Trophoblast cell (in vitro differentiated cells and primary cell): ENCODE measurements at regions not wholly inside any gene's neighbourhood (a gene's known extent, or its start where the extent isn't known, plus 50 kb on each side); places are given as distances from the start of the nearest gene placed in this dataset.
A peak's percentile ranks its signal among the peaks of the same experiment; 100 is the strongest.

Experiments used
- DNase-seq, 2 donors: peaks; one replicate each; pipeline ENCODE4 v3.0.0-alpha.2; 2016
- H2AFZ ChIP-seq: 2 replicates; pipeline ENCODE4 v1.6.1; 2013; ENCODE audit warnings: low read length, moderate library complexity, mild to moderate bottlenecking; ENCODE audit not compliant: insufficient read depth, poor library complexity
- H2AK5ac ChIP-seq: 2 replicates; pipeline ENCODE4 v1.6.1; 2013; ENCODE audit warnings: mild to moderate bottlenecking, low read length
- H2BK120ac ChIP-seq: 2 replicates; pipeline ENCODE4 v1.6.1; 2013; ENCODE audit warnings: low read length, mild to moderate bottlenecking, moderate library complexity; ENCODE audit not compliant: insufficient read depth, poor library complexity
- H2BK12ac ChIP-seq: 2 replicates; pipeline ENCODE4 v1.6.1; 2013; ENCODE audit warnings: mild to moderate bottlenecking, low read length, moderate library complexity
- H2BK5ac ChIP-seq: 2 replicates; pipeline ENCODE4 v1.6.1; 2013; ENCODE audit warnings: low read length, low read depth, moderate library complexity, mild to moderate bottlenecking; ENCODE audit not compliant: poor library complexity
- H3K14ac ChIP-seq: 2 replicates; pipeline ENCODE4 v1.6.1; 2013; ENCODE audit warnings: mild to moderate bottlenecking, low read length
- H3K18ac ChIP-seq: 2 replicates; pipeline ENCODE4 v1.6.1; 2013; ENCODE audit warnings: mild to moderate bottlenecking, low read length
- H3K23ac ChIP-seq: 2 replicates; pipeline ENCODE4 v1.6.1; 2013; ENCODE audit warnings: low read length
- H3K27ac ChIP-seq: 2 replicates; pipeline ENCODE4 v1.5.1; 2013; ENCODE audit warnings: low read depth, mild to moderate bottlenecking, inconsistent platforms, low read length, moderate library complexity
- H3K27me3 ChIP-seq: 2 replicates; pipeline ENCODE4 v1.6.1; 2013; ENCODE audit warnings: inconsistent platforms, mild to moderate bottlenecking, low read length, moderate library complexity; ENCODE audit not compliant: insufficient read depth
- H3K36me3 ChIP-seq, 2 experiments: 1 replicate in 1 of 2; 2 replicates in 1 of 2; pipeline ENCODE4 v1.6.1; 2013; ENCODE audit warnings: low read length in 2 of 2, mild to moderate bottlenecking in 2 of 2, moderate library complexity in 1 of 2; ENCODE audit not compliant: insufficient read depth in 2 of 2, control insufficient read depth in 1 of 2
- H3K4ac ChIP-seq: 2 replicates; pipeline ENCODE4 v1.6.1; 2013; ENCODE audit warnings: low read depth, mild to moderate bottlenecking, low read length, moderate library complexity
- H3K4me1 ChIP-seq, 2 experiments: 1 replicate in 1 of 2; 2 replicates in 1 of 2; pipeline ENCODE4 v1.6.1; 2013; ENCODE audit warnings: low read length in 2 of 2, mild to moderate bottlenecking in 2 of 2, moderate library complexity in 1 of 2; ENCODE audit not compliant: insufficient read depth in 2 of 2, control insufficient read depth in 1 of 2
- H3K4me2 ChIP-seq: 2 replicates; pipeline ENCODE4 v1.6.1; 2013; ENCODE audit warnings: inconsistent platforms, mild to moderate bottlenecking, low read length, moderate library complexity
- H3K4me3 ChIP-seq: 2 replicates; pipeline ENCODE4 v1.5.1; 2013; ENCODE audit warnings: mild to moderate bottlenecking, low read depth, low read length, inconsistent platforms
- H3K79me1 ChIP-seq: one replicate; pipeline ENCODE4 v1.6.1; 2013; ENCODE audit warnings: low read length
- H3K79me2 ChIP-seq: 2 replicates; pipeline ENCODE4 v1.6.1; 2013; ENCODE audit warnings: low read length, mild to moderate bottlenecking; ENCODE audit not compliant: control insufficient read depth, insufficient read depth, poor library complexity
- H3K9ac ChIP-seq: 2 replicates; pipeline ENCODE4 v1.6.1; 2013; ENCODE audit warnings: mild to moderate bottlenecking, low read length
- H3K9me3 ChIP-seq: 2 replicates; pipeline ENCODE4 v1.6.1; 2013; ENCODE audit warnings: low read depth, mild to moderate bottlenecking, control low read depth, inconsistent platforms, low read length; ENCODE audit not compliant: insufficient read depth
- H4K12ac ChIP-seq: 2 replicates; pipeline ENCODE4 v1.6.1; 2013; ENCODE audit warnings: low read depth, mild to moderate bottlenecking, low read length, moderate library complexity
- H4K8ac ChIP-seq: 2 replicates; pipeline ENCODE4 v1.6.1; 2013; ENCODE audit warnings: low read depth, mild to moderate bottlenecking, low read length, moderate library complexity
- H4K91ac ChIP-seq: one replicate; pipeline ENCODE4 v1.6.1; 2013; ENCODE audit warnings: low read depth, mild to moderate bottlenecking, low read length, moderate library complexity
- WGBS: extraction: QIAGEN DNeasy Blood & Tissue Kit; methylation state at CpG from one replicate; pipeline ENCODE4 v1.1.7; 2013; ENCODE audit warnings: missing lambda C conversion rate; ENCODE audit not compliant: insufficient read length, insufficient coverage; ENCODE audit errors: extremely low coverage; 5-methylcytosine and 5-hydroxymethylcytosine counted together

- Histone ChIP-seq H3K27me3 (no peaks in the 10 kb centered on the region), H3K23ac (no peak overlapping the region), H4K12ac (no peak overlapping the region), H4K8ac (no peak overlapping the region), H4K91ac (no peak overlapping the region), H3K4me2 (no peak overlapping the region), H3K4me1 (no peaks in the 10 kb centered on the region), H2BK5ac (no peak overlapping the region), H2AFZ (no peak overlapping the region), H3K9ac (no peak overlapping the region), H3K4ac (no peak overlapping the region), H3K79me2 (no peaks in the 10 kb centered on the region), H2BK120ac (no peak overlapping the region), H3K27ac (no peak overlapping the region), H3K9me3 (no peaks in the 10 kb centered on the region), H2BK12ac (no peak overlapping the region), H3K4me3 (no peak overlapping the region), H2AK5ac (no peak overlapping the region), H3K36me3 (no peaks in the 10 kb centered on the region), H3K18ac (no peak overlapping the region), H3K14ac (no peak overlapping the region), H3K79me1 (no peaks in the 10 kb centered on the region)
- no peak for DNase-seq
These were observed 119.7 kb upstream of the ZRANB2 start for GRCh38 chr1:71200503-71200902.

DNA sequence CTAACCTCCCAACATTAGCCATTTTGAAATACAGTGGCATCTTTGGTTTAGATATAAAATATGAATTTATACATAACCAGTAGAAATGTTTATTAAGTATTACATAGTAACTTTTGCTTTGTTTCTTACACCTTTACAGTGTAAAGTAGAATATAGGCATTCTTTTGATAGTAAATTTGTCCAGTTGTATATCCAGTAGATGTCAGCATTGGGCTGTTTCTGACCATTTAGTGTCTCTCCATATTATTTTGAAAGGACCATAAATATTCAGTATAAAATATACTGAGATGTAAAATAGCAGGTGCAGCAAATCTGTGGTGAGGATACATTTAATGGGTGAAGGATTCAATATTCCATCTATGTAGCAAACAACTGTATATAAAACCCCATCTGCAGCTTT is 115.8 kb upstream of the ZRANB2 start:
- Histone ChIP-seq H2BK5ac (no peak overlapping the region), H3K4me1 (no peaks in the 10 kb centered on the region), H3K4ac (no peak overlapping the region), H3K27ac (no peak overlapping the region), H2BK120ac (no peak overlapping the region), H3K4me2 (no peak overlapping the region), H3K9me3 (no peaks in the 10 kb centered on the region), H2AK5ac (no peak overlapping the region), H3K79me1 (no peaks in the 10 kb centered on the region), H2BK12ac (no peak overlapping the region), H3K18ac (no peak overlapping the region), H4K8ac (no peak overlapping the region), H3K23ac (no peak overlapping the region), H3K27me3 (no peaks in the 10 kb centered on the region), H3K9ac (no peak overlapping the region), H3K36me3 (no peaks in the 10 kb centered on the region), H3K14ac (no peak overlapping the region), H3K4me3 (no peak overlapping the region), H2AFZ (no peak overlapping the region), H3K79me2 (no peaks in the 10 kb centered on the region), H4K12ac (no peak overlapping the region), H4K91ac (no peak overlapping the region)
- peak in 1 of 2 donors; percentile 37 for DNase-seq

DNA sequence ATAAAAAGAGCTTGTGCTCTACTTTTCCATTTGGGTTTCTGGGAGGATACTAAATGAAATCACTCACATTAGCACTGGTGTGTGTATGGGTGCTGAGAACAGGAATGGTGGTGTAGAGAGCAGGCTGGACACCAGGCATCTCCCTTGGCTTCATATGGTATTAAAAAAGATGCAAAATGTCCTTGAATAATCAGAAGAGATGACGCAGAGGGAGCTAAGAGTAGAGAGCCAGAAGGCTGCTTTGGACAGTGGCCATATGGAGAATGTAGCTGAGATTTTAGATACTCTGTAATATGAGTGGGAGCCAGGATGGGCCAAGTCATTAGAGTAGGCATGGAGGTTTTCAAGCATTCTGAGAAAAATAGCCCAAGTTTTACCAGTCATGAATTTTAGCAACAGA is 112.3 kb upstream of the ZRANB2 start:
- Histone ChIP-seq H3K79me2 (no peaks in the 10 kb centered on the region), H2BK12ac (no peak overlapping the region), H3K27ac (no peak overlapping the region), H3K79me1 (no peaks in the 10 kb centered on the region), H4K91ac (no peak overlapping the region), H2BK5ac (no peak overlapping the region), H2AFZ (no peak overlapping the region), H3K23ac (no peak overlapping the region), H3K14ac (no peak overlapping the region), H3K9me3 (no peaks in the 10 kb centered on the region), H2AK5ac (no peak overlapping the region), H3K27me3 (no peaks in the 10 kb centered on the region), H3K9ac (no peak overlapping the region), H3K36me3 (no peaks in the 10 kb centered on the region), H2BK120ac (no peak overlapping the region), H4K12ac (no peak overlapping the region), H3K4me1 (no peaks in the 10 kb centered on the region), H3K18ac (no peak overlapping the region), H3K4me2 (no peak overlapping the region), H3K4me3 (no peak overlapping the region), H4K8ac (no peak overlapping the region), H3K4ac (no peak overlapping the region)
- DNase-seq = no peak
- WGBS = no CpG with 5 or more reads among the region's 1 CpG

DNA sequence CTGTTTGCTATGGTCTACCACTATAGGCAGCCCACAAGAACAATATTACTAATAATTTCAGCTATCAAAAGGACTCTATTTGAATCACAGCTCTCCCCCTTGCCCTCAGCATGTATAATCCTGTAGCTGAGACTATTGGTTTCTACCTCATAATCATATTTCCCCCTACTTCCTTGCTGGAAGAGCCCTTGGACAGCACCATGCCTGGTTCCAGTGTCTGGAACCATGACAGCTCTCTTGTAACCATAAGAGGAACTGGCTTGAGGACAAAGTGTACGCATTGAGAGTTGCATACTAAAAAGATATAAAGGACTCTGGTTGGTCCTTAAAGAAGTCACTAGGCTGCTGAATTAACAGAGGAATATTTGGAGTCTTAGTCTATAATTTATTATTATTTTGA is 110.7 kb upstream of the ZRANB2 start:
- Histone ChIP-seq H4K91ac (no peak overlapping the region), H2BK5ac (no peak overlapping the region), H3K4me3 (no peak overlapping the region), H3K23ac (no peak overlapping the region), H3K4me1 (no peaks in the 10 kb centered on the region), H3K79me1 (no peaks in the 10 kb centered on the region), H3K9me3 (no peaks in the 10 kb centered on the region), H2AK5ac (no peak overlapping the region), H3K4ac (no peak overlapping the region), H2BK120ac (no peak overlapping the region), H4K12ac (no peak overlapping the region), H3K4me2 (no peak overlapping the region), H3K36me3 (no peaks in the 10 kb centered on the region), H3K27me3 (no peaks in the 10 kb centered on the region), H3K9ac (no peak overlapping the region), H3K79me2 (no peaks in the 10 kb centered on the region), H3K14ac (no peak overlapping the region), H3K27ac (no peak overlapping the region), H3K18ac (no peak overlapping the region), H2AFZ (no peak overlapping the region), H4K8ac (no peak overlapping the region), H2BK12ac (no peak overlapping the region)
- no CpG with 5 or more reads among the region's 1 CpG for WGBS
- DNase-seq = no peak

GRCh38 chr1:71190843-71191242 is 110.0 kb upstream of the ZRANB2 start:
- no peak overlapping the region for H4K91ac ChIP-seq
- H4K12ac ChIP-seq = no peak overlapping the region
- no peaks in the 10 kb centered on the region for H3K4me1 ChIP-seq
- H3K27ac ChIP-seq = no peak overlapping the region
- no peak overlapping the region for H3K4me2 ChIP-seq
- no CpG with 5 or more reads among the region's 5 CpGs for WGBS
- no peaks in the 10 kb centered on the region for H3K79me2 ChIP-seq
- no peak overlapping the region for H2BK120ac ChIP-seq
- no peak overlapping the region for H3K9ac ChIP-seq
- H3K14ac ChIP-seq = no peak overlapping the region
- H3K36me3 ChIP-seq = no peaks in the 10 kb centered on the region
- H3K4ac ChIP-seq = no peak overlapping the region
- DNase-seq = no peak
- H3K27me3 ChIP-seq = no peaks in the 10 kb centered on the region
- H2AFZ ChIP-seq = no peak overlapping the region
- no peak overlapping the region for H4K8ac ChIP-seq
- H2AK5ac ChIP-seq = no peak overlapping the region
- no peak overlapping the region for H3K4me3 ChIP-seq
- no peak overlapping the region for H2BK5ac ChIP-seq
- H3K23ac ChIP-seq = no peak overlapping the region
- no peak overlapping the region for H3K18ac ChIP-seq
- H3K9me3 ChIP-seq = no peaks in the 10 kb centered on the region
- no peaks in the 10 kb centered on the region for H3K79me1 ChIP-seq
- H2BK12ac ChIP-seq = no peak overlapping the region
